Activated naive CD4-positive, alpha-beta T cell treated with anti-CD3 and anti-CD28 coated beads, Interleukin-2, amount 50 U/mL, for 24 hours (primary cell): ENCODE measurements at regions not wholly inside any gene's neighbourhood (a gene's known extent, or its start where the extent isn't known, plus 50 kb on each side); places are given as distances from the start of the nearest gene placed in this dataset.

Experiments
- H3K27ac Mint-ChIP-seq: one replicate; pipeline ENCODE4 v1.8.0; 2021; ENCODE audit warnings: mild to moderate bottlenecking, mixed read lengths
- H3K27me3 Mint-ChIP-seq: one replicate; pipeline ENCODE4 v1.8.0; 2021; ENCODE audit warnings: mixed read lengths
- H3K36me3 Mint-ChIP-seq: one replicate; pipeline ENCODE4 v1.8.0; 2021; ENCODE audit warnings: mixed read lengths
- H3K4me1 Mint-ChIP-seq: one replicate; pipeline ENCODE4 v1.8.0; 2021; ENCODE audit warnings: mixed read lengths
- H3K4me3 Mint-ChIP-seq: one replicate; pipeline ENCODE4 v1.8.0; 2021; ENCODE audit warnings: mild to moderate bottlenecking, mixed read lengths
- H3K9me3 Mint-ChIP-seq: one replicate; pipeline ENCODE4 v1.8.0; 2021; ENCODE audit warnings: mixed read lengths

DNA sequence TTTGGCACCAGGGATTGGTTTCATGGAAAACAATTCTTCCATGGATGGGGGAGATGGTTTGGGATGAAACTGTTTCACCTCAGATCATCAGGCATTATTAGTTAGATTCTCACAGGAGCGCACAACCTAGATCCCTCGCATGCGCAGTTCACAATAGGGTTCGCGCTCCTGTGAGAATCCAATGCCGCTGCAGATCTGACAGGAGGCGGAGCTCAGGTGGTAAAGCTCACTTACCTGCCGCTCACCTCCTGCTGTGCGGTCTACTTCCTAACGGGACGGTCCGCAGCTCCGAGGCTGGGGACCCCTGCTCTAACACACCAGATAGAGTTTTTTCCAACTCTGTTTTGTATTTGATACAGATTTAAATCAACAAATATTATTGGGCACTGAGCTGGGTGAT, 286.5 kb downstream of the MTX2 start:
- Mint-ChIP-seq H3K36me3 (no peaks in the 10 kb centered on the region), H3K9me3 (no peaks in the 10 kb centered on the region), H3K27me3 (peaks cover 33% of the 10 kb centered on the region), H3K4me3 (no peak overlapping the region), H3K27ac (no peak overlapping the region), H3K4me1 (peaks cover 13% of the 10 kb centered on the region)

DNA sequence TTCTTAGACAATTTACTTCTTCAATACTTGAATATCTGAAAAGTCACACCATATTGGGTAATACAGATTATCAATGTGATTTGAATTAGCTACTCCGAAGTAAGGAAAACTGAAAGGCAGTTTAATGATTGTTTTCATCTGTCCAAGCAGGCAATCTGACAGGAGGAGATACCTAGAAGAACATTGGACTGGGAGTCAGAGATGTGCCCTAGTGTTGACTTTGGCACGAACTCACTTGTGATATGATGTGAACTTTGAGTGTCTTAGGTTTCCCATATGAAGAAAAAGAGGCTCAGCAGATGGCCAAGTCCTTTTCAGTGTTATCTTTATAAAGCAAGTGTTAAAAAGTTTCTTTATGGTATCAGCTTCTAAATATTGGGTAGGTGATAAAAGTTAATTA, 287.1 kb downstream of the MTX2 start:
- Mint-ChIP-seq H3K27ac (no peak overlapping the region), H3K4me3 (no peak overlapping the region), H3K27me3 (peaks cover 37% of the 10 kb centered on the region), H3K4me1 (peaks cover 13% of the 10 kb centered on the region), H3K9me3 (no peaks in the 10 kb centered on the region), H3K36me3 (no peaks in the 10 kb centered on the region)

DNA sequence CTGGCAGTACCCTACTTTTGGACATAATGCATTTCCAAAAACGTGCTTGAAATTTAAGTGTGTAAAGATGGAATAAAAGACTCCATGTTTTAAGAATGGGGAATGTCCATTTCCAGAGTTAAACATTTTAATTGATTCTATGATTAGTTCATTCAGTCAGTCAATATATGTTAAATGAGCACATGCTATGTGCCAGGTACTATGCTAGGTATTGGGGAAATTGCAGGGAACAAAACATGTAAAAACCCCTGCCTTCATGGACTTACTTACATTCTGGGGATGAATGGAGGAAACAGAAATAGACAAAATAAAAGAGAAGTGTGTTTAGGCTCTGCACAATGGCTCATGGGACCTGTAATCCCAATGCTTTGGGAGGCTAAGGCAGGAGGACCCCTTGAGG, 288.6 kb downstream of the MTX2 start:
- H3K4me1 Mint-ChIP-seq, result peaks cover 13% of the 10 kb centered on the region
- no peak overlapping the region for H3K4me3 Mint-ChIP-seq
- H3K27ac Mint-ChIP-seq, result no peak overlapping the region
- H3K36me3 Mint-ChIP-seq, result no peaks in the 10 kb centered on the region
- peaks cover 34% of the 10 kb centered on the region for H3K27me3 Mint-ChIP-seq
- H3K9me3 Mint-ChIP-seq, result no peaks in the 10 kb centered on the region

DNA sequence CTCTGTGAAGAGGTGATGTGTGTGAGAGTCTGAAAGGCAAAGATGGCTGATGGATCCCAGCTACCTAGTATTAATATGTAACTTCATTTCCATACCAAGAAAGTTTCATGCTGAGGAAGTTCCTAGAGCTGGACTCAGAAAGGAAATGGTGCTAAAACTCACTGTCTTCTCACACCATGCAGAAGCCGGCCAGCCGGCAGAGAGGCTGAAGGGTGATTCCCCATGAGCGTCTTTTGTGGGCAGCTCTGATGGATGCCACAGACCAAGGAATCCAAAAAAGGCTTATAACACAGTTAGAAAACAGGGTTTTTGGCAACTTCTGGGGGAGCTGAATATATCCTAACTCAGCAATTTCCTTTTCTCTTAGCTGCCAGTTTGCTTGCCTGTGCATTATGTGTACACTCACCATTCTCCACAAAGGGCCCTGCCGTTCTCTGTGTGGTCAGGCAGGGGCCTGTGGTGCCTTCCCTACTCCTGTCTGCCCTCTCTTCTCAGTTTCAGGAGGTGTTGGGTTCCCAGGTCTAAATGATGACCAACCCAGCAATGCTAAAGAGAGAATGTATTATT, 289.4 kb downstream of the MTX2 start:
- no peaks in the 10 kb centered on the region for H3K9me3 Mint-ChIP-seq
- H3K27ac Mint-ChIP-seq, result no peak overlapping the region
- H3K36me3 Mint-ChIP-seq, result no peaks in the 10 kb centered on the region
- H3K4me1 Mint-ChIP-seq, result peaks cover 10% of the 10 kb centered on the region
- H3K27me3 Mint-ChIP-seq, result peaks cover 30% of the 10 kb centered on the region
- H3K4me3 Mint-ChIP-seq, result no peak overlapping the region

- no peak overlapping the region for H3K4me3 Mint-ChIP-seq
- H3K4me1 Mint-ChIP-seq, result no peaks in the 10 kb centered on the region
- H3K9me3 Mint-ChIP-seq, result no peaks in the 10 kb centered on the region
- no peak overlapping the region for H3K27ac Mint-ChIP-seq
- peaks cover 26% of the 10 kb centered on the region for H3K27me3 Mint-ChIP-seq
- no peaks in the 10 kb centered on the region for H3K36me3 Mint-ChIP-seq
Observed at GRCh38 chr2:176560296-176560695, 291.1 kb downstream of the MTX2 start.

- H3K4me3 Mint-ChIP-seq, result no peak overlapping the region
- H3K27me3 Mint-ChIP-seq, result peaks cover 21% of the 10 kb centered on the region
- no peaks in the 10 kb centered on the region for H3K36me3 Mint-ChIP-seq
- no peaks in the 10 kb centered on the region for H3K4me1 Mint-ChIP-seq
- H3K9me3 Mint-ChIP-seq, result no peaks in the 10 kb centered on the region
- H3K27ac Mint-ChIP-seq, result no peak overlapping the region
Observed at GRCh38 chr2:176561706-176562105, 292.5 kb downstream of the MTX2 start.

DNA sequence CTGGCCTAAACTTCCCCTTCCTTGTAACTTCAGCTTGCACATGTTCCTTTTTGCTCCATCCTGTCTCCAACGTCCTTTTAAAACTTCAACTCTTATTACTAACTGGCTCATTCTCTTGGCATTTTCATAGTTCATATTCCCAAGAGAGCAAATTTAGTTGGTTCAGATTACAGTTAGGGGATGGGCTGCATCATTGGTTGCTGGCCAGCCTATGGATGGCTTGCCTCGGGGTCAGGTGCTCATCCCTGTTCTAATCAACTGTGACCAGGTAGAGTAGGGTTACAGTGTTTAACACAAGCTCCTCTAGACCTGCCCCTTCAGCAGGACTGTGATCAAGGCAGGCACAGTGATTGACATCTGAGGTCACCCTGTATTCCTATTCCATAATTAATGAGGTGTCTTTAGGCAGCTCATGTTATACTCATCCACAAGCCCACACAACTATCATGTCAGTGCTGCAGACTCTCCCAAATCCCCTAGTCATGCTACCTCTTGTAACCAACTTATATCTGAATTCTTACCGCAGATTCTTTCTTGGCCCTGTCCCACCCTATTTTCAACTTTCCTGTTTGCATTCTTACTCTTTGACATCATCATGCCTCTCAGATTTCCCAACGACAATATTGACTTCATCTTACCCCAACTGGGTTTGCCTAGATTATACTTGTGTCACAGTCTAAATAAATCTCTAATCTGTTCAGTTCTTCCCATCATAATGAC, 293.3 kb downstream of the MTX2 start:
- Mint-ChIP-seq H3K4me1 (no peaks in the 10 kb centered on the region), H3K4me3 (no peak overlapping the region), H3K9me3 (no peaks in the 10 kb centered on the region), H3K36me3 (no peaks in the 10 kb centered on the region), H3K27me3 (peaks cover 20% of the 10 kb centered on the region), H3K27ac (no peak overlapping the region)

GRCh38 chr2:176565641-176566323, 296.5 kb downstream of the MTX2 start:
- peaks cover 19% of the 10 kb centered on the region for H3K27me3 Mint-ChIP-seq
- no peak overlapping the region for H3K27ac Mint-ChIP-seq
- H3K36me3 Mint-ChIP-seq, result no peaks in the 10 kb centered on the region
- no peak overlapping the region for H3K4me3 Mint-ChIP-seq
- no peaks in the 10 kb centered on the region for H3K4me1 Mint-ChIP-seq
- no peaks in the 10 kb centered on the region for H3K9me3 Mint-ChIP-seq

- no peaks in the 10 kb centered on the region for H3K9me3 Mint-ChIP-seq
- peaks cover 15% of the 10 kb centered on the region for H3K27me3 Mint-ChIP-seq
- H3K4me3 Mint-ChIP-seq, result no peak overlapping the region
- no peak overlapping the region for H3K27ac Mint-ChIP-seq
- H3K36me3 Mint-ChIP-seq, result no peaks in the 10 kb centered on the region
- no peaks in the 10 kb centered on the region for H3K4me1 Mint-ChIP-seq
Observed at GRCh38 chr2:176566496-176566895, 297.3 kb downstream of the MTX2 start.

- no peaks in the 10 kb centered on the region for H3K9me3 Mint-ChIP-seq
- no peaks in the 10 kb centered on the region for H3K4me1 Mint-ChIP-seq
- H3K27me3 Mint-ChIP-seq, result peaks cover 16% of the 10 kb centered on the region
- H3K36me3 Mint-ChIP-seq, result no peaks in the 10 kb centered on the region
- no peak overlapping the region for H3K4me3 Mint-ChIP-seq
- no peak overlapping the region for H3K27ac Mint-ChIP-seq
Observed at GRCh38 chr2:176566961-176567360, 297.7 kb downstream of the MTX2 start.

DNA sequence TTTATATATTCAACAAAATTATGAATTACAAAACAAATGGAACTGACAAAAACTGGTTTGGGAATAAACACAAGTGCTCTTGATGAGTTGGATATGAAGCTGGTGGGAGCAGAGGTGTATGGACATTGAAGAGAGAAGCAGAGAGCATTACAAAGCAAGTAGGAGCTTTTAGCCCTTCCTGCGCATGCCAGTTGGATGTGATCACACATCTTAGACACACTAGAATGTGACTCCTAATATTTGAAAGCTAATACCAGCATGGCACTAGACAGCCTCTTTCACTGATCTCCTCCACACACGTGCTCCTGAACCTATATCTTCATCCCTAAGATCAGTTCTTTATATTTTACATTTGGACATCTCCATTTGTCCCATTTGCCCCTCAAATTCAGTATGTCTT, 298.1 kb downstream of the MTX2 start:
- H3K36me3 Mint-ChIP-seq, result no peaks in the 10 kb centered on the region
- no peak overlapping the region for H3K27ac Mint-ChIP-seq
- H3K9me3 Mint-ChIP-seq, result no peaks in the 10 kb centered on the region
- no peaks in the 10 kb centered on the region for H3K4me1 Mint-ChIP-seq
- H3K4me3 Mint-ChIP-seq, result no peak overlapping the region
- peaks cover 18% of the 10 kb centered on the region for H3K27me3 Mint-ChIP-seq

DNA sequence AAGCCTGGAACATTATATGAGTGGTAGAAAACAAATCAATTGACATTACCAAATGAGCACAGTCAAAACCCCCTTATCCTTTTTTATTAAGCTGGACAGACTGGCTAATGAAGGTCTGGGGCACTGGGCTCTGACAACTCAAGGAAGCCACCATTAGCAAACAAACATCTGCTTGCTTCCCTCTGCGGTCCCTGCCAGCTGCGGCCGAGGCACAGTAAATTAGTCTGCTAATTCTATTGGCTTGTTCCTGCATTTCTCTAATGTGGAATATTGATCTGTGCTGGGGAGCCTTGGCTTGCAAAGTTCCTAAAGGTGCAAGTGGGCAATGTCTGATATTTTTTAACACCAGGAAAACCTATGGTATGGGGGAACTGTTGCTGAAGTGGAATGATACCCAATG, 300.3 kb downstream of the MTX2 start:
- no peak overlapping the region for H3K4me3 Mint-ChIP-seq
- no peaks in the 10 kb centered on the region for H3K36me3 Mint-ChIP-seq
- H3K9me3 Mint-ChIP-seq, result no peaks in the 10 kb centered on the region
- H3K27me3 Mint-ChIP-seq, result peaks cover 13% of the 10 kb centered on the region
- H3K27ac Mint-ChIP-seq, result no peak overlapping the region
- H3K4me1 Mint-ChIP-seq, result no peaks in the 10 kb centered on the region

DNA sequence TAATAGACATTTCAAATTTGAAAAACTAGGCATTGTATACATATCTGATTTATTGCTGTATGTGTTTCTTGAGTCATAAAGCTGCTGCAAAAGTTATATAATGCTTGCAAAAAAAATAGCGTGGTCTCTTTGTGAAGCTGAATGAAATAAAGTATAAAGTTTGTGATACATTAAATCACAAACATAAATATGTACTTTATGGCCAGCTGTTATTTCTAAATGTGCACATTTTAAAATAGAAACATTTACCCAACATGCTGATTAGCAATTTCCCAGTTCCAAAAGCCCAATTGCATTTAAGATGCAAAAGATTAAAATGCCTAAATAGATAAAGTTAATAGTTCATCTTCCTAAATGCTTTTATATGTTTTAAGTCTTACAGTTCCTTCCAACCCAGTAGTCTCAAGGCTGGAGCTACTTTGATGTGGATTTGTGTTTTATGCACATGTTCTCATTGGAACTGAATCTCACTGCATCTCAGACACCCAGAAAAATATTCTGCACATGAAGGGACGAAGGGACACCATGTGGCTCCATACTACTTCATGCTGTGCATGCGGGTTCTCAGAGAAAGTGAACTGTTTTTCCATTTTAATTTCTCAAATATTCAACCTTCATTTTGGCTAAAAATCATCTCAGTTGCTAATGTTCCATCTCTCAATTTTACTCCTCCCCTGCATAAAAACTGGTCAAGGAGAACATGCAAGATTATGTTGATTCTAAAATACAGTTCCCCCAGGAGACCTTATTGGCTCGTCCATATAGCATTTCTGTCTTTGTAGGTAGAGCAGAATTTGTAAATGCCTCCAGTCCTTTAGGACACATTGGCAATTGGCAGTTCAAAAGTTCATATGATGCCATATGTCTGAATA, 304.6 kb downstream of the MTX2 start:
- no peak overlapping the region for H3K4me3 Mint-ChIP-seq
- H3K27me3 Mint-ChIP-seq, result peaks cover 18% of the 10 kb centered on the region

DNA sequence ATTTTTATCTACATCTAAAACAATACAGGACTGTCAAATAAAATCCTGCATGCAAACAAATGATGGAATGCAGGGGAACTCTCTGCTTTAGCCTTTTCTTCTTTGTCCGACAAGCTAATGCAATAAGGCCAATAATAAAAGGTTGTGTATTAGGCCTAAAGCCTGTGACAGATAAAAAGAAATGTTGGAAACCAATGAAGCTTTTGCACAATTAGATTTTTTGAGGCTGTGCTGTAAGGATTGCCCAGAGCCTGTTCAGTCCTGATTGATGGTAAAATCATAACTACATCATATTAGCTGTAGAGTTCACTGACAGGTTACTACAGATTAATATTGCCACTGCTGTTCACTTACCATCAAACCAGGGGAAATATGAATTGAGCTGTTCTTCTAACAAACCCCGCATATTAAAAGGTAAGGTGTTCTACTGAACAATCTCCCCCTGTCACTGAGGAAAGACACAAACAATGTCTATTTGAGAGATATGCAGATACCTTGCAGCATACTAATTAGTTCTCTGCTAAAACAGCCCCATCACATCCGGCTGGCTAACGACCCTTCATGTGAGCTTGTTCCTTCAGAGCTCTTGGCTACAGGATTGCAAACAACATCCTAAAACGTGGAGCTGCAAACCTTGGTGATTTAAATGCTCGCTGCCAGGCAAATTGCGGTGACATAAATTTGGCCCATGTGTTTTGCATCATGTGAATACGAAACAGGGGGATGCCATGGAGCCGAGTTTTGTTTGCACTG, 305.4 kb downstream of the MTX2 start:
- Mint-ChIP-seq H3K36me3 (no peaks in the 10 kb centered on the region), H3K4me3 (no peak overlapping the region), H3K27me3 (peaks cover 17% of the 10 kb centered on the region)

More for the DNA sequence above, 304.6 kb downstream of the MTX2 start:
- H3K9me3 Mint-ChIP-seq, result no peaks in the 10 kb centered on the region
- no peak overlapping the region for H3K27ac Mint-ChIP-seq
- no peaks in the 10 kb centered on the region for H3K36me3 Mint-ChIP-seq
- no peaks in the 10 kb centered on the region for H3K4me1 Mint-ChIP-seq

DNA sequence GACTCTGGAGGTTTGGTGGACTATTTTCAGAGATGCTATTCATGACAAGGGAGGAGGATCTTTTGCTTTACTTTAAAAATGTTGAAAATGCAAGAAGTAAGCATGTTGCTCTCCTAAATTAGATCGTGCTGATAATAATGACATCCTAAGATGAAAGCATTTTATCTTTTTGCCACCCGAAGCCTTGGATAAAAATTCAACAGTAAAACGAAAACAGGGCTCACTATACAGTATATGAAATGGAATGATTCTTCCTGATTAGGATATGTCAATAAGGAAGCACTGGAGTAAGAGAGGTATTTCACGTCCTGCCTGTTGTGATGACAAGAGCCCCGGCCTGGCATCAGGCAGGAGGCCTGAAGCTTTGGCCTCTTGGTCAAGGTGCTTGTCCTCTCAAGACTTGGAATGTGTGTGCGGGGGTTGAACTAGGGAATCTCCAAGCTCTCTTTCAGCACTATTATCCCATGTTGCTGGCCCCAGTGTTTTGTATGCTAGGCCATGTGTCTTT, 306.0 kb downstream of the MTX2 start:
- peaks cover 15% of the 10 kb centered on the region for H3K27me3 Mint-ChIP-seq
- no peak overlapping the region for H3K4me3 Mint-ChIP-seq
- H3K4me1 Mint-ChIP-seq, result no peaks in the 10 kb centered on the region
- H3K27ac Mint-ChIP-seq, result no peak overlapping the region
- no peaks in the 10 kb centered on the region for H3K9me3 Mint-ChIP-seq
- H3K36me3 Mint-ChIP-seq, result no peaks in the 10 kb centered on the region

More for the DNA sequence above, 305.4 kb downstream of the MTX2 start:
- no peak overlapping the region for H3K27ac Mint-ChIP-seq
- no peaks in the 10 kb centered on the region for H3K4me1 Mint-ChIP-seq
- no peaks in the 10 kb centered on the region for H3K9me3 Mint-ChIP-seq
